ENCODE measurements at regions not wholly inside any gene's neighbourhood (a gene's known extent, or its start where the extent isn't known, plus 50 kb on each side); places are given as distances from the start of the nearest gene placed in this dataset.

GRCh38 chr18:59764281-59764680, 67.1 kb upstream of the CCBE1 start:
- no peak for TF ChIP-seq CTCF (IDR thresholded peaks at IDR 0.05; ENCODE audit: borderline replicate concordance, control extremely low read depth, extremely low read depth, insufficient read depth, missing control alignments)
- no peak for DNase-seq (ENCODE audit: low spot score)
- in situ Hi-C loops (cut with MboI; ENCODE audit: low sequenced_read_pairs, unreplicated experiment) = no loop called here

- no peak for TF ChIP-seq CTCF (IDR thresholded peaks at IDR 0.05; ENCODE audit: borderline replicate concordance, control extremely low read depth, extremely low read depth, insufficient read depth, missing control alignments)
- no peak for DNase-seq (ENCODE audit: low spot score)
- in situ Hi-C loops (cut with MboI; ENCODE audit: low sequenced_read_pairs, unreplicated experiment) = no loop called here
These were observed 66.4 kb upstream of the CCBE1 start for GRCh38 chr18:59763541-59764136.

GRCh38 chr18:59760619-59761600, 63.7 kb upstream of the CCBE1 start:
- TF ChIP-seq CTCF (IDR thresholded peaks at IDR 0.05; ENCODE audit: borderline replicate concordance, control extremely low read depth, extremely low read depth, insufficient read depth, missing control alignments) = no peak
- no peak for DNase-seq (ENCODE audit: low spot score)
- in situ Hi-C loops (cut with MboI; ENCODE audit: low sequenced_read_pairs, unreplicated experiment) = no loop called here

GRCh38 chr18:59760212-59760611, 63.0 kb upstream of the CCBE1 start:
- no peak for DNase-seq (ENCODE audit: low spot score)
- TF ChIP-seq CTCF (IDR thresholded peaks at IDR 0.05; ENCODE audit: borderline replicate concordance, control extremely low read depth, extremely low read depth, insufficient read depth, missing control alignments) = no peak
- in situ Hi-C loops (cut with MboI; ENCODE audit: low sequenced_read_pairs, unreplicated experiment) = no loop called here

- no peak for TF ChIP-seq CTCF (IDR thresholded peaks at IDR 0.05; ENCODE audit: borderline replicate concordance, control extremely low read depth, extremely low read depth, insufficient read depth, missing control alignments)
- in situ Hi-C loops (cut with MboI; ENCODE audit: low sequenced_read_pairs, unreplicated experiment) = no loop called here
- no peak for DNase-seq (ENCODE audit: low spot score)
These were observed 61.6 kb upstream of the CCBE1 start for GRCh38 chr18:59758837-59759236.

- DNase-seq (ENCODE audit: low spot score) = no peak
- TF ChIP-seq CTCF (IDR thresholded peaks at IDR 0.05; ENCODE audit: borderline replicate concordance, control extremely low read depth, extremely low read depth, insufficient read depth, missing control alignments) = no peak
- in situ Hi-C loops (cut with MboI; ENCODE audit: low sequenced_read_pairs, unreplicated experiment) = no loop called here
These were observed 60.9 kb upstream of the CCBE1 start for GRCh38 chr18:59758106-59758505.

Data from GM13976 (cell line).